ENCODE measurements at regions not wholly inside any gene's neighbourhood (a gene's known extent, or its start where the extent isn't known, plus 50 kb on each side); places are given as distances from the start of the nearest gene placed in this dataset.
"Not testable (repeated sequence)": the region's sequence is repeated elsewhere in the genome, so short reads cannot be mapped to it uniquely, and the experiment has no call there.

GRCh38 chr4:38504396-38504715, 159.6 kb upstream of the KLF3 start:
- DNase-seq (ENCODE audit: low spot score), result no peak

DNA sequence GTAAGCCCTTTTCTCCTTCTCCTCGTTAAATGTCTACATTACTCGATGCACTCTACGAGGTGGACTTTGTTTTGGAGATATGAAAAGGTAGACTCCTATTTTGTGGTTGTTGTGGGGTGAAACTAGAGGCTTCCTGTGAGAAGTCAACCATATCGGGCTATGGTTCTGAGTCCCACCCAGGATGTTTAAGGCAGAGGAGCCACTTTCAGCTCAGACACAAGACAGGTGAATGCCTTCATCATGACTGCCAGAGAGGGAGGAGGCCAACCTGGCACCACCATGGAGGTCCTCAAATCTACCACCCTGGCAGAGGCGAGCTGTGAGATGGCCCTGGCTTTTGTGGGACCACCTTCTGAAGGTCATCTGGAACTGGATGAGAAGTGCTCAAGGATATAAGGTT, 154.4 kb upstream of the KLF3 start:
- DNase-seq (ENCODE audit: low spot score), result no peak

DNA sequence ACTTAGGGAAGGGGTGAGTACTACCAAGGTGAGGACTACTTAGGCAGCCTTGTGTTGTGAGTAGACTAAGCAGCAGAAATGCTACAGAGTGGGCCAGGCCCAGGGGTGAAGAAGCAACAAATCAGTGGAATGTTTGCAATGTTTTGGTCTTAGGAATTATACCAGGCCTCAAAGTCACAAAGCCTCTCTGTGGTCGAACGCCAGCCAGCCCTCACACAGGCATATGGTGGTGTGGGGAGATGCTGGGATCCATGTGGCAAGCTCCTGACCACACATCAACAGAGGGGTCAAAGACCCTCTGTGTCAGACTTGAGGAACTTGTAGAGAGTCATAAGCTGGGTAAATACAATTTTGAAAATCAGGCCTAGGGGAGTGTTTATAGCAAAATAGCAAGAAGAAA, 153.8 kb upstream of the KLF3 start:
- DNase-seq (ENCODE audit: low spot score), result no peak

DNA sequence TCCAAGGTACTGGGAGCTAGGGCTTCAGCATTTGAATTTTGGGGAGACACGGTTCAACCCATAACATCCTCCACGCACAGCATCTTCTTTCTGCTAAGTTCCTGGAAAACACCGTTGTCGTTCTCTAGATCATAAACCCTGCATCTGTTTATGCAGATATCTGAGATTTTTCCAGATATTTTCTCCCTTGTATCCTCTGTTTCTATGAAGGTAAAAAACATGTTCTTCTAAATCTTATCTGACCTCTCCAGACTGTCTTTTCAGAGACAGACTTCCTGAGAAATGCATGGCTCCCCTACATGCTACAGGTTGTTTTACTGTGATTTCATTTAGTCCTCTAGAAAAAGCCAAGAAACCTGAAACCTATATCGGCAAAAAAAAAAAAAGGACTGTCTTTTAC, 152.3 kb upstream of the KLF3 start:
- DNase-seq (ENCODE audit: low spot score), result no peak

DNA sequence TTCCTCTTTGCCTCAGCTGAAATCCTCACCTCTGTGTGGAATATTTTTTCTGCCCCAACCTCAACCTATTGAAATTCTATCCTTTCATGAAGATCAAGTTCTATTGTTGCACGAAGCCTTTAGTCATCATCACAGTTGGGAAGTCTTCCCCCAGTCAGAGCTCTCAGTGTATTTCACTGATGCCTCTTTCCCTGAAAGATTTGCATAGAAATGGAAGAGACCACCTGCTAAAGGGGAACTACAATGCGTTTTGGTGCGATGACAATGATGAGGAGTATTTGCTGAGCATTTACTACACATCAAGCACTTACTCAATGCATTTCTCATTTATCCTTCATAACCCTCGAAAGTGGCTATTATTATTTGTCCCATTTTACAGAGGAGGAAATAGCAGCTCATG, 151.2 kb upstream of the KLF3 start:
- no peak for DNase-seq (ENCODE audit: low spot score)

- DNase-seq (ENCODE audit: low spot score), result no peak
Measured at GRCh38 chr4:38514465-38515146, 149.4 kb upstream of the KLF3 start.

- no peak for DNase-seq (ENCODE audit: low spot score)
Measured at GRCh38 chr4:38516190-38516589, 147.8 kb upstream of the KLF3 start.

GRCh38 chr4:38519666-38520065, 144.3 kb upstream of the KLF3 start:
- DNase-seq (ENCODE audit: low spot score), result no peak

- no peak for DNase-seq (ENCODE audit: low spot score)
Measured at GRCh38 chr4:38523054-38523453, 140.9 kb upstream of the KLF3 start.

GRCh38 chr4:38523524-38524448, 140.2 kb upstream of the KLF3 start:
- DNase-seq (ENCODE audit: low spot score), result no peak

DNA sequence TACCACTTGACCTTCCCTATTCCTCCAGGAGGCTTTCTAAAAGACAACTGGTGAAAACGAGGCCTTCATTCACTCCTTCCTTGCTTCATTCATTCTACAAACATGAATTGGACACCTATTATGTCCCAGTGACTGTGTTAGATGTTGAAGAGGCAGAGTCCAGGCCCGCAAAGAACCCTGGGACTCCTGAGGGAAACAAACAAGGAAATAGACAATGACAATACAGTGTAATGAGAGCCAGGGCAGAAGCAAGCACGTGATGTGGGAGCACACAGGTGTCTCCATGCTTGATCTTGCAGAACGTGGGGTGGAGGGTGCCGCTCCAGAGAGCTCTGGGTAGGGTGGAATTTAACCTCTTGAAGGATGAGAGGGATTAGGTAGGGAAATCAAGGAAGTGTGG, 137.6 kb upstream of the KLF3 start:
- no peak for DNase-seq (ENCODE audit: low spot score)

GRCh38 chr4:38529189-38530115, 134.5 kb upstream of the KLF3 start:
- no peak for DNase-seq (ENCODE audit: low spot score)

GRCh38 chr4:38530486-38530885, 133.5 kb upstream of the KLF3 start:
- DNase-seq (ENCODE audit: low spot score), result no peak

- no peak for DNase-seq (ENCODE audit: low spot score)
Measured at GRCh38 chr4:38531141-38531727, 132.8 kb upstream of the KLF3 start.

DNA sequence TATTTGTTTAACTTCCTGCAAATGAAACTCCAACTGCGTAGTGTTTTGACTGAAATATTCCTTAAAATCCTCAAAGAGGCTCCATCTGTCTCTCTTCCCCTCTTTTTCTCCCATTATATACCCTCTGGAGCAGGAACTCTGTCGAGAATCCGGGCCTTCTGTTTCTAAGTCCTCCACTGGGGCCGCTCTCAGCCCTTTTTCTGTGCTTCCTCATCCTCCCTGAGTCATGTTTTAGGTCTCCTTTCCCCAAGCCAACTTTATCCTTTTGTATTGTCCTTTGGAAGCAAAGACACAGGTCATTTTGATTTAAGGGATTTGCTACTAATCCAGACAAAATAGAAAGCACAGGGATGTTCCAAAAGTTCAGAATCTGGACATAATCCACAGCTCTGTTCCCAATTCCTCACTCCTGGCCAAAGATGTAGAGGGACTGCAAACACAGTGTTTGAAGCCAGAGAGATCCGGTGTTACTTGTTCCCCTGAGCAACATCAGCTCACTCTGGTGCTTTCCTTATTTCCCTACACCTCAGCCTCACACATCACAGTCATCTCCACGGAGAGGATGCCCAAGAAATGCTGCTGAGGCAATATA, 131.0 kb upstream of the KLF3 start:
- DNase-seq (ENCODE audit: low spot score), result no peak

DNA sequence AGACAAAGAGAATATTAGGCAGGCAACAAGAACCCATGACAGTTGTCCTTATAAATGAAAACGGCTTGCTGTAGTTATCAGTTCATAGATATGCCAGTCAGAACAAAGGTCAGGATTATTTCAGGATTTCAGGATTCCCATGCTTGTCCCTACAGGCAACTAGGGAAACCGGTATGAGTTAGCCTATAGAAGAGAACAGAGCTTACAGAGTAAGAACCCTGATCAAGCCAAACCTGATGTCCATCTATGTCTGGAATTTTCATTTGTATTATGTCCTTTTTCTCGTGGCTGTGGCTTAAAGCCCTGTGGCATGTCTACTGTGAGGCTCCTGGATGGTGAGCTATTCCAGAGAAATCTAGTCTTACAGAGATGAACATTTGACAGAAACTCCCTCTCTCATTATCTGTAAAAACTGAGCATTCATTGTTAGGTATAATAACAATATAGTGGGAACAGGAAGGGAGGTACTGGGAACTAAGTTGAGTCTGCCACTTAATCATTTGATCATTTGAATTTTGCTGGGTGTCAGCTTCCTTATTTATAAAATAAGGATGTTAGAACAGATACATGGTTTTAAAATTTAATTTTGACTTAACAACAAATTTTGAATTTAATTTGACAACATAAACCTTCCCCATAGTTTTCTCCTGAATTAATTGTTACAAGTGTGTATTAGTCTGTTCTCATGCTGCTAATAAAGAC, 129.5 kb upstream of the KLF3 start:
- DNase-seq (ENCODE audit: low spot score), result no peak

GRCh38 chr4:38535071-38535470, 128.9 kb upstream of the KLF3 start:
- DNase-seq (ENCODE audit: low spot score), result not testable (repeated sequence)

DNA sequence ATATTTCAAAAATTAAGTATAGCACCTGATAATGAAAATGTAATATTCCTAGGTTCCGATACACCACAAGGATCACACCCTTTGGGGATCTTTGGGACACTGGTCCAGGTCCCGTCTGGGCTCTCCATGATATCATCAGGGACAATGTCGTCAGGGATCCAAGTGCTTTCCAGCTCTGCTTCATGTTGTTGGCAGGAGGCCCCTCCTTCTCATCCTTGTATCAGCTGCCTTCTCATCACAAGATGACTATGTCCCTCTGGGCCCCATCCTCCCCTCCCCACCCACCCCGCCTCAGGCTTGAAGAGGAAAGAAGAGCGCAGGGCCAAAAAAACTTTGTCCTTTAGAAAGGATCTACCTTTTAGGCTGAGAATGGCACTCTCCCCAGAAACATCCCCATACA, 128.3 kb upstream of the KLF3 start:
- no peak for DNase-seq (ENCODE audit: low spot score)

- no peak for DNase-seq (ENCODE audit: low spot score)
Measured at GRCh38 chr4:38536716-38537115, 127.3 kb upstream of the KLF3 start.

DNA sequence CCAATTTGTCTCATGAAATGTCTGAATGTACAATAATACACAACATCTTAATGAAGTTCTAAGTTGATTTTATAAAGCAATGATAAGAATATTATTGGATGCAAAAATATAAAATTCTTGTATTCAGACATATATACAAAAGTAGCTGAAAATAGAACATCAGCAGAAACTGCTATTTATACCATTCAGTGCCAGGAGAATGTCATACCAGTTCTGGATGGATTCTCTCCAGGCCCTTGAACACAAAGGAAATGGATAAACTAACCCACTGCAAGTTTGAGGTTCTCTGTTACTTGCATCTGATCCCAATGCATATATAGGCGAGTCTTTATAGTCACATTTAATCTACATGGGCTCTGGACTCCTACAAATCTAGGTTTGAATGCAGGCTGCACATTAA, 126.3 kb upstream of the KLF3 start:
- no peak for DNase-seq (ENCODE audit: low spot score)
